Stimulated activated CD4-positive, alpha-beta T cell treated with anti-CD3 and anti-CD28 coated beads, Interleukin-2, amount 100 ng/mL, for 48 hours (primary cell): ENCODE measurements at regions not wholly inside any gene's neighbourhood (a gene's known extent, or its start where the extent isn't known, plus 50 kb on each side); places are given as distances from the start of the nearest gene placed in this dataset.

Experiments
- DNase-seq, 2 donors: peaks; one replicate each; pipeline ENCODE4 v3.0.0-alpha.2; 2020

DNA sequence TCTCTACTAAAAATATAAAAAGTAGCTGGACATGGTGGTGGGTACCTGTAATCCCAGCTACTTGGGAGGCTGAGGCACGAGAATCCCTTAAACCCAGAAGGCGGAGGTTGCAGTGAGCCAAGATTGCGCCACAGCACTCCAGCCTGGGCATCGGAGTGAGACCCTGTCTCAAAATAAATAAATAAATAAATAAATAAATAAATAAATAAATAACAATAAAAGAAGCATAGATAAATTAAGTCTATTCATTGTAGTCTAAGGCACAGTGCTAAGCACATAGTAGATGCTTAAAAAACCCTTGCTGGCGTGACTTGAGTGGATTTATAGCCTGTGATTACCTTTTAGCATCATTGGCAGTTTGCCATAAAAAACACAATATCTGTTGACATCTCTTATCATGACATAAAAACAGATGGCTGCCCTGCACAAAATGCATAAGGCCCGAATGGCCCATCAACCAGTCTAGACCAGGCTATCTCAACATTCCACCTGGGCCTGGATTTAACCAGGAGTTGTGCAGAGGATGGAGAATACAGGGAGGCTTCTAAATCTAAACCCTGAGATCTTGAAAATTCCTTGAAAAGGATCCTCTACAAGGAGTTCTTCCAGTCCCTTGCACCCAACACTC is 94.9 kb downstream of the PRLHR start:
- DNase-seq, result no peak

DNA sequence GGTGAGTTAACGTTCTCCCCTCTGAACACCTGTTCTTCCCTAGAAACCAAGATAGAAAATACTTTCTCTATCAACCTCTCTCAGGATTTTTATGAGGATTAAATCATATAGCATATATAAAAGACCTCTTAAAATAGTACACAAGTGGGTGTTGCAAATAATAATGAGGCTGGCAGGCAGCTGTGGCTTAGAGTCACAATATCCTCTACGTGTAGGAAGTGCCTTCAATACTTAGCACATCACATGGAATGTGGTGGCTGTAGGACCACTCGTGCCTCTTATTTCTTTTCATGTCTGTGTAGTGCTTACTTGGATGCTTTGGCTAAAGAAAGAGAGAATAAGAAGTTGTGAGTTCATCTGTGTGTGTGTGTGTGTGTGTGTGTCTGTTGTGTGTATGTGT is 96.3 kb downstream of the PRLHR start:
- no peak for DNase-seq

DNA sequence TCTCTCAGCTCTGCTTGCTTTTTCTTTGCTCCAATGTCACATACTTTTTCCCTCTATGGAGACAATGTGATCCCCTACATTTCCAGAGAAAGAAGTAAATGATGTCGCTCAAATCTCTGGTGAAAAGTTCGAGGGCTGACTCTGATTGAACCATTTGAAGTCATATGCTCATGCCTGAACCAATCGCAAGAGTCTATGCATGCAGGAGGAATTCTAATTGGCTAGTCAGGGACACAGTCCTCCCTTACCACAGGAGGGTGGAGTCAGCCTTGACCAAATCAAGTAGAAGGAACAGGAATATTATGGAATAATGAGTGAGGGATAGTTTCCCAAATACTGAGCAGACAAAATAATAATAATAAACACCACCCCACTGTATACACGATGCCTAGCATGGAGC is 96.8 kb downstream of the PRLHR start:
- no peak for DNase-seq

DNA sequence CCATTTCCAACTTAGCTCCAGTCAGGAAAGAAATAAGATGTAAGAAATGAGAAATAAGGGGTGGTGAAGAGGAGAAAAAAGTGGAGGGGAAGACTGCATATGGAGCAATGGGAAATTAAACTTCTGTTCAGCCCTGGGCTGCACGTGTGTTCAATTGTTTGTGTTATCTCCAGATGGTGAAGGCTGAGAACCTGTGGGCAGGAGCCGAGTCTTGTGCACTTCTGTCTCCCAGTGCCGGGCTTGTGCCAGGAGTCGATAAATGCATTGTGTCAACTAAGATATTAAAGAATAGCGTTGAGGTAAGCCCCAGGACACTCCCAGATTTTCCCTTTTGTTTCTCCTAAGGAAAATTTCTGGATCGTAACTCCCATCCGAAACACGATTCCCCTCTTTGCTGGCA is 98.2 kb downstream of the PRLHR start:
- no peak for DNase-seq

DNA sequence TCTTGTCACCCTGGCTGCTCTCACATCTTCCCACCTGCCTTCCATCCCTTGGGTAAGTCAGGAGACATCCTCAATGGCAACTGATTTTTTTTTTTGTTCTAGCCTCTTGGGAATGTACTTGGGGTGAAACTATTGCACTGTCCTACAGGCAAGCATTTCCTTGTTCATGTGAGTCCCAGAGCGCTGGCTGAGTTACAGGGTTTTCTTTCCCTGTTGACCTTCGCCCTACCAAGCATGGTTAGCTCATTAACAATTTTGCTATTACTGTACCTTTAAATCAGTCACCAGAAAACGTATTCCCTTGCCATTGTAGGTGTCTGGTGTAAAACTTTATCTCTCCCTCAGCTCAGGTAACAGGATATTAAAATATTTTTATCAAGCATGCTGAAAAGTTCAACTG is 98.9 kb downstream of the PRLHR start:
- DNase-seq, result no peak

DNA sequence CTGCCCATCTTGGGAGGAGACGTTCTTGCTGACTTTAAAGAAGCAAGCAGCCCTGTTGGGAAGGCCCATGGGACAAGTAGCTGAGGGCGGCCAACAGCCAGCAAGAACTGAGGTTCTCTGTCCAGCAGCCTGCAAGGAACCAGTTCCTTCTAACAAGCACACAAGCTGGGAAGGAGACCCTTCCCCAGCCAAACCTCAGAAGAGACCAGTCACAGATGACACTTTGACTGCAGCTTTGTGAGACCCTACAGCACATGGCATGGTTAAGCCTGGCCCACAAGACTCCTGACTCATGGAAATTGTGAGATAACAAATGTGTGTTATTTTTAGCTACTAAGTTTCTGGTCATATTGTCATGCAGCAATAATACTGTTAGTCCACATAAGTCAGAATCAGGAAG is 99.9 kb downstream of the PRLHR start:
- no peak for DNase-seq

DNA sequence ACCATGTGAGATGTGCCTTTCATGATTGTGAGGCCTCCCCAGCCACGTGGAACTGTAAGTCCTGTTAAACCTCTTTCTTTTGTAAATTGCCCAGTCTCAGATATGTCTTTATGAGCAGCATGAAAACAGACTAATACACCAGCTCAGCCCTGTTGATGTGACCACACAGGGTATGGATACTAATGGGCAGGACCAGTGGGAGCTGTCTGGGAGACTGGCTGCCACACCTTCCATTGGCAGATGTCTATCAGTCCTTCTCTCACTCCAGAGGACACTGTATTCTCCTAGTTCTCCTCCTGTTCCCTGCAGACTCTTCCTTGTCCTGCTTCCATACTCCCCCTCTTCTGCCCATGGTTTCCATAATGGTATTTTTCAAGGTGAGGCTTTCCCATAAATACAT is 104.4 kb downstream of the PRLHR start:
- DNase-seq, result no peak

DNA sequence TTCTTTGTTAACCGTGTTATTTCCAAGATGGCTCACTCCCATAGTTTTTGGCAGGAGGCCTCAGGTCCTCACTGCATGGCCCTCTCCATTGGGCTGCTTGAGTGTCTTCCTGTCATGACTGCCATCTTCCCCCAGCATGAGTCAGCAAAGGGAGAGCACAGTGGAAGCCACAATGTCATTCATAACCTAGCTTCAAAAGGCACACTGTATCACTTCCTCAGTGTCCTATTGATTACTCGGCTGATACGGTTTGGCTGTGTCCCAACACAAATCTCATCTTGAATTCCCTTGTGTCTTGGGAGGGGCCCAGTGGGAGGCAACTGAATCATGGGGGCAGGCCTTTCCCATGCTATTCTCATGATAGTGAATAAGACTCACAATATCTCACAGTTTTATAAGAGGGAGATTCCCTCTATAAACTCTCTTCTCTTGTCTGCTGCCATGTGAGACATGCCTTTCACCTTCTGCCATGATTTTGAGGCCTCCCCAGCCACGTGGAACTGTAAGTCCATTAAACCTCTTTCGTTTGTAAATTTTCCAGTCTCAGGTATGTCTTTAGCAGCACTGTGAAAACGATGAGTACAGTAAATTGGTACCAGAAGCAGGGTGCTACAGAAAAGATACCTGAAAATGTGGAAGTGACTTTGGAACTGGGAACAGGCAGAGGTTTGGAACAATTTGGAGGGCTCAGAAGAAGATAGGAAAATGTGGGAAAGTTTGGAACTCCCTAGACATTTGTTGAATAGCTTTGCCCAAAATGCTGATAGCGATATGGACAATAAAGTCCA is 106.5 kb downstream of the PRLHR start:
- no peak for DNase-seq

DNA sequence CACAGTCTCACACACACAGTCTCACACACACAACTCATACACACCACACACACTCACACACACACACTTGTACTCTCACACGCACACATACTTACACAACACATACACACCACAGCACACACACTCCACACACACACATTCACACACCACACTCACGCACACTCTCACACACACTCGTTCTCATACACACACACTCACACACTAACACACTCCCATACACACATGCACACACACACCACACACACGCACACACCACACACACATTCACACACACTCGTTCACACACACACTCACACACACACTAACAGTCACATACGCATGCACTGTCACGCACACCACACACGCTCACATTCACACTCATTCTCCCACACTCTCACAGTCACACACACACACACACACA is 109.8 kb downstream of the PRLHR start:
- no peak for DNase-seq

DNA sequence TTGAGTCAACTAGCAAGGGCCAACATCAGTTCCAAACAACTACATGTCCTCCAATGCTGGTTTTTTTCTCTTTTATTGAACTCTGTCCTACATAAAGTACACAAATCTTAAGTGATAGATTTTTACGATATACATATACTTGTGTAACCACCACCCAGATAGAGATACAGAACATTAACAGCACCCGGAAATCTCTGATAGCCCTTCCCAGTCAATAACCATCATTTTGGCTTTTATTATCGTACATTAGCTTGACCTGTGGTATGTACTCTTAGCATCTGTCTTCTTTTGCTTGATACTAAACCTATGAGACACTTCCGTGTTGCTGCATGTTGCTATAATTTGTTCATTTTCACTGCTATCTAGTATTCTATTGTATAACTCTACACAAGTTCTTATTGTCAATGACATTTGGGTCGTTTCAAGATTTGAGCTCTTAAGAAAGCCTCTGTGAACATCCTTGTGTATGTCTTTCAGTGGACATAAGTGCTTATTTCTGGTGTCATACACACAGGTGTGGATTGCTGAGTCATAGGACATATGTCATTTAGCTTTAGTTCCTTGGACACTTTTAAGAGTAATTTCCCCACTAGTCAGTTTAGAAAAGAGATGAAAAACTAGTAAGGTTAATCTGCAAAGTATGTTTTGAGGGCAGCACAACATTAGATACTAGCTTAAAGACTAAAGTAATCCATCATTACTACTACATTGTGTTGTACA is 111.1 kb downstream of the PRLHR start:
- DNase-seq, result no peak

DNA sequence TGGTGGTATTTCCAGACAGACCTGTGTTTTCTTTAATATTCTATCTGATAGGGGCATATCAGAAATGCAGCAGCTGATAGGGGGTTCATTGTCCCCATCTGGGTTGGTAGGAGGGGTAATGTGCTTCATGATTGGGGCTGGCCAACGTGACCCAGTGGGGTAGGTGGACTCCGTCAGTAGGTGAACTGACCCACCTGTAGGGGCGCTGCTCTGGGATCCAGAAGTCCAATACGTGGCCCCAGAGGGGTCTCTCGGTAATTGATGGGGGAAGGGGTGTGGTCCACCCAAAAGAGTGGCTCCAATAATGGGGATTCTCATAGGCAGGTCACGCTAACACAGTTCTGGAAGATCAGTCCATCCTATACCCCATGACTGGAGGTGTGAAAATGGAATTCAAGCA is 112.0 kb downstream of the PRLHR start:
- no peak for DNase-seq

DNA sequence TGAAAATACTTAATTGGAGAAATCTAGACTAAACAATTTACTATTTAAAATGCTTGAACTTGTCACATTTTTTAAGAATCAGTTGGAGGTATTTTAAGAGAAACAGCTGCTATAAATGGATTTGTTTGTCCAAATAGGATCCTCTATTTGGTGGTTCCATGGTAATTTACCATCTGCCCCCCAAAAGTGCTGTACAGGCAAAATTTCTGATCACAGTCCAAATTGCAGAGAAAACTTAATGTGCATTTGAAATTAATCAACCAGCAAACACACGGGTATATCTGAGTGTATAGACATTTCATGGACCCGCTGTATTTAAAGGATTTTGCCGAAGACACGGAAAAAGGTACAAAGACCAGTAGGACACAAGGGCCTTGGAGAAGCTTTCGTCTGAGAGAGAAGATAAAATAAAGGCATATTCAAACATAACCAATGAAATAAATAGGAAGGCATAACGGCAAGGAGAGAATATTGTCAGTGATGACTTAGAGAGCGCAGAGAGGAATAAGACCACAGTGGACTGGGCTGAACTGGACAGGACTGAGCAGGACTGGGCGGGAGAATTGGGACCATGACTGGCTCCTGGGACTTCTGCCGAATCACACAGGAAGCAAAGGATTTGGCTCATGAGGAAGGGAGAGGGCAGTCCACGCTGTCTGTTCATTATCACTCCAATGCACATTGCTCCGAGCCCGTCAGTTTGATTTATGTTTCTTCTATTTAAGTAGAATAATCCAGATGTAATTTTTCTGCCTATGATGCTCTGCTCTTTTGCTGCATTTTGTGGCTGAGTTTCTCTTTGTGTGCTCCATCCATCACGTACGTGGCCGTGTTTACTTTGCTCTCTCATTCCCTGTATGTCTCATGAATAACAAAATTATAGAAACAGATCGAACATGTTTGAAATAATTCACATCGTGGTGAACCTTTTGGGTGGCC is 112.8 kb downstream of the PRLHR start:
- no peak for DNase-seq

DNA sequence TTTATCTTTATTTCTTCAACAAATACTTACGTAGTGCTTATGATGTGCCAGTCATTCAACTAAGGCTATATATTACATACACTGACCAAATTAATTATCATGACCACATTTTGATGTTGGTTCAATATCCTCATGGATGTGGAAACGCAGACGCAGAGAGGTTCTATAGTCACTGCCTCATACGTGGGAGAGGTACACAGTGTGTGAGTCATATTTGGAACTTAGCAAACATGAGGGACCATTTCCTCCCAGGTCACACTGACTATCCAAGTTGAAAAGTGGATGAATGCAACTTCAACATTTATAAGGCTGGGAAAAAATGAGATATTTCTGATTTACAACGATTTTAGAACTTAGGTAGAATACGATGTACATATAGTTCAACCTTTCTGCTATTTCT is 113.6 kb downstream of the PRLHR start:
- no peak for DNase-seq

DNA sequence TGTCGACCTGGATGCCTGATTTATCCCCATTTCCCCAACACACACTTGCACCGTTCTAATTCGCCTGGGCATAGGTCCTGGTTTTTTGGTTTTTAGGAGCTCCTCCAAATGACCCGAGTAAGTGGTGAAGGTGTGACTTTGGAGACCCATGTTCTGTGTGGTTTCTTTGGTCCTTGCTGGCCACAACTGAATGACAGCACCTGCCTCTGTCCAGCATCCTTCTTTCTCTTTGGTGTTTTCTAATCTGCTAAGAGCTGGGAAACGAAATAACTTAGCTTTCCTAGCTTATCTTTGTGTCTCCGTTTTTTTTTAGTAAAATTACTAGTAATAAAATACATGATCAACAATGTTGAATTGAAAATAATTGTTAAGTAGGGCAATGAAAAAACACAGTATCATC is 120.2 kb downstream of the PRLHR start:
- no peak for DNase-seq

DNA sequence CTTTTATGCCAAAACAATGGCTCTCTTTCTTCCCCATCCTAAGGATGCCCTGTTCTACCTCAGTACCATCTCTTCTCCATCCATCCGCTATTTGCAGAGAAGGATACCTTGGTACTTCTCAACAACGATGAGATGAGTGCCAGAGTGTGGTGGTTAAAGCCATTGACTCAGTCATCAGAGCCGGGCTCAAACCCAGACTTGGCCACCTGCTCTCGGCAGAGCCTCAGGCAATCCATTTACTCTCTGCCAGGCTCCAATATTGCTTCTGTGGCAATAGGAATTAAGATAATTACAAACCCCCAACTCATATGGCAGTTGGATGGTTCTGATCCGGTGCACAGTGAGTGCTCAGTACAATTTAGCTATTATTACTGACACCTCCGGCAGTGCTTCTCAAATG is 121.3 kb downstream of the PRLHR start:
- no peak for DNase-seq

DNA sequence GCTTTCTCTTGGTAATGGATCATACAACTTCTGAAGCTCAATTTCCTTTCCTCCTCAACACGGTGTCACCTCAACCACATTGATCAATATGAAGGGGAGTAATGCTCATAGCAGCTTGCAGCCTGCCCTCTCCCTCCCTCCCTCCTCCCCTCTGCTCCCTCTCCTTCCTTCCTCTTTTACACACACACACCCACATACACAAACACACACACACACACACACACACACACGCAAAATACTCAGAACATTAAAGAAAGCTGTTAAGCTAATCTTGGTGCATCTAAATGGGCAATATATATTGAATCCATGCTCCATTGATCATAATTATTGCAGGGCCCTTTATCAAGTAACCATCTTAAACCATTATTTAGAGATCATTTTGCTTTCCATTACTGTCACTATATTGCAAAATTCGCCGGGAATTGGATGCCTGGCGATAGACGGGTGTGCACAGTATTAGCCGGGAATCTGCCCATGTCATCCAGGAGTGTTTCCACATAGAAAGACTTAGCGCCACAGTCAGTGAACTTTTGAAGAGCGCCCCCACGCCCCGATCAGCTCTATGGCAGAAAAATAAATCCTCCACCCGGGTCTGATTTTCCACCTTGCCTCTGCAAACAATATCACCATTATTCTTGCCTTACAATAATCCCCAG is 122.0 kb downstream of the PRLHR start:
- DNase-seq, result no peak

DNA sequence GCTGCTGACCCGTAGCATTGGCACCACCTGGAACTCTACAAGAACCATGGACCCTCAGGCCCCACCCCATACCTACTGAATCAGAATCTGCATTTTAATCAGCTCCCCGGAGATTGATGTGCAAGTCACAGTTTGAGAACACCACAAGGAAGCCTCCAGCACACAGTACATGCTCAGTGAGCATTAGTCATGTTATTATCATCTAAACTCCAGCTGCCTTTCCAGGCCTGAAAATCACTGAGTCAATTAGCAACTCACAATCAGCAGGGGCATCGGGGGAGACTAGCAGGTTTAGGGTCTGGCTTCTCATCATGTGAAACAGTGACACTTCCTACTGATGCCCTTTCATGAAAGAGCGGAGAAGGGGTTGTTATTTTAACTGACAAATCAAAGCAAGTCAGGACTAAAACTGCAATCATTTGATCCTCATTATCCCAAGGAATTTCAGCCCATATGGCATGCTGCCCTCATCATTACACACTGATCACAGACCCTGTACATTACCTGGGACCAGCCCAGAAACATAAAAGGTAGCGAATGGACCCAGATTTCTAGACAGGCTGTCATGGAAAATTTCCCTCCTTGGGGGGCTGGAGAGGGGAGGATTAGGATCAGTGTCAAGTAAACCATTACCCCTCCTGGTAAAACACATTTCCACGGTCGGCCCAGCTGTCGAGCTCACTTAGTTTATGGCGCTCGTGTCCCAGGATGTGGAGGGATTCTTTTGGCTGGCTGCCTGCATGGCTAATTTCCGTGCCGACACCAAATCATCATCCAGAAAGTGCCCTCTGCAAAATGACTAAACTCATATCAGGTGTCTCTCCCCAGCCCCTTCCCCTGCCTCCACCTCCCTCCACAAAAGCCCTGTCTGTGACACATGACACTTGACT is 122.8 kb downstream of the PRLHR start:
- no peak for DNase-seq

DNA sequence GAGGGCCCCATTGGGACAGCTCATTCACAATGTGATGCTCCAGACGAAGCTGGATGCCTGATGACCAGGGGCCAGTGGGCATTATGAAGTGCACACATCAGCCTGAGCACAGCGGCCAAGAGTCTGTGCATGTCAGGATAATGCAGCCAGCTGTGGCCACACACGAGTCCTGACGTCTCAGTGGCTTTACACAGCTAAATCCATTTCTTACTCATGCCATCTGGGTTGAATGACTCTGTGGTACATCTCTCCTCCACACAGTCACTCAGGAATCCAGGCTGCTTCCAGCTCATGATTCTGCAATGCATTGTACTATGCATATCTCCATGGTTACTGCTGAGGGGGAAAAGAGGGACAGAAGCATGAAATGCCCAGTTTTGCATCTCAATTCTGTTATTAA is 123.6 kb downstream of the PRLHR start:
- DNase-seq, result no peak

DNA sequence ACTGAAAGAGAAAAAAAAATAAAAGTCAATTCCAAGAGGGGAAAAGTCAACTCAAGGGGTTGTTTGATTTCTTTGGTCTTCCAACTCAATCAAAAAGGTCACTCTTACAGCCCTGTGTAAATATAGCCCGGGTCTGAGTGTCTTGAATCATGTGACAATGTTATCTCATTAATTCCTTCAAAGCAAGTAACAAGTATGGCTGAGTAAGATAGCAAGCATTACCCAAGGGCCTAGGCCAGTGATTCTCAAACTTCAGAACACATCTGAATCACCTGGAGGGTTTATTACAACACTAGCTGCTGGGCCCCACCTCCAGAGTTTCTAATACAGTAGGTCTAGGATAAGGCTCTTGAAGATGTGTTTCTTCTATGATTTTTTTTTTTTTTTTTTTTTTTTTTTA is 125.0 kb downstream of the PRLHR start:
- DNase-seq, result no peak

DNA sequence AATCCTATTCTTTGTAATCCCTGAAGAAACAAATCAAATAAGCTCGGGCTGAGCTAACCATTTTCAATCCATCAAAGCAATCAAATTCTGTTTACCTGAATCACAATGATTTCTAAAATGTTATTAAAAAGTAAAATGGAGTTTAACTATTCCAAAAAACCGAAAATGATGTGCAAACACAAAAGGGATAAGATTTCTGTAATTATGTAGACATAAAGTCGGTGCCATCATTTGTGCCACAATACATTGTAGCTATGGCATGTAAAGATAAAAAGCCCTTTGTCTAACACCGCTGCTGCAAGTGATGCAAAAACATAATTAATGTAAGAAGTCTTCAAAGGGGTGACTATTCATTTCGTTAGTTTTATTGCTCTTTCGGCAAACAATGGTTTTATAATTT is 125.1 kb upstream of the FAM204A start:
- DNase-seq, result no peak

DNA sequence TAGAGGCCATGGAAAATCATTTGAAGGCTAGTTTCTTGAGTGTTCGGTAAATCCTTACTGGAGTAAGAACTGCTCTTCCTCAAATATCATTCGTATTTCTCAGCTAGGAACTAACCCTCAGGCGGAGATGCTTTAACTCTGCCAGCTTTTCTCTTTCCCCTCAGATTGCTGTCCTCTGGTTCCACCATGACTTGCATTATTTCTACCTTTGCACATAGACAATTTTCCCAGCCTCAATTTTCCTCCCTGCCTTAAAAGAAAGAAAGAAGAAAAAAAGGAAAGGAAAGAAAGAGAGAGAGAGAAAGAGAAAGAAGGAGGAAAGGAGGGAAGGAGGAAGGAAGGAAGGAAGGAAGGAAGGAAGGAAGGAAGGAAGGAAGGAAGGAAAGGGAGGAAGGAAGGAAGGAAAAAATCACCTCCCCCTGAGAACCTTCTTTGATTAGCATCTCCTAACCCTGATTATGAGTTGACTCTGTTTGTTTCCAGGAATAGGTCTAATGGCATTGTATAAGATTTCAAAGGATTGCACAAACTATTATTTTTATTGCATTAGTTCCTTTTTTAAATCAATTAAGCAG is 123.3 kb upstream of the FAM204A start:
- no peak for DNase-seq
